ENCODE measurements at regions not wholly inside any gene's neighbourhood (a gene's known extent, or its start where the extent isn't known, plus 50 kb on each side); places are given as distances from the start of the nearest gene placed in this dataset.

- no peak for TF ChIP-seq EZH2 (IDR thresholded peaks at IDR 0.05)
- TF ChIP-seq CTCF (IDR thresholded peaks at IDR 0.05 in 2 of 3, conservative IDR thresholded peaks at IDR 0.05 in 1 of 3; ENCODE audit: borderline replicate concordance in 1 of 3, insufficient read depth in 1 of 3, low read depth in 2 of 3, low read length in 2 of 3), result no peak
- TF ChIP-seq POLR2A (IDR thresholded peaks at IDR 0.05; ENCODE audit: borderline replicate concordance, extremely low read depth, insufficient read depth, insufficient read length), result no peak
- TF ChIP-seq EZH2phosphoT487 (IDR thresholded peaks at IDR 0.05; ENCODE audit: borderline replicate concordance), result no peak
- TF ChIP-seq ZFX (IDR thresholded peaks at IDR 0.05), result no peak
- TF ChIP-seq ELF1 (IDR thresholded peaks at IDR 0.05; ENCODE audit: borderline replicate concordance, low read depth), result no peak
- TF ChIP-seq ZBTB33 (IDR thresholded peaks at IDR 0.05; ENCODE audit: extremely low read depth, insufficient replicate concordance, low read length), result no peak
- no peak for TF ChIP-seq POLR2AphosphoS5 (IDR thresholded peaks at IDR 0.05; ENCODE audit: low read depth, low read length)
- TF ChIP-seq CBX3 (IDR thresholded peaks at IDR 0.05; ENCODE audit: low read depth), result no peak
- TF ChIP-seq SP1 (IDR thresholded peaks at IDR 0.05; ENCODE audit: low read depth), result no peak
- no peak for TF ChIP-seq CEBPB (IDR thresholded peaks at IDR 0.05; ENCODE audit: low read depth)
Measured at GRCh38 chr9:107593224-107593870, 103.8 kb upstream of the KLF4 start.

All from HCT116 (cell line).